ENCODE measurements at regions not wholly inside any gene's neighbourhood (a gene's known extent, or its start where the extent isn't known, plus 50 kb on each side); places are given as distances from the start of the nearest gene placed in this dataset.
"Not testable (repeated sequence)": the region's sequence is repeated elsewhere in the genome, so short reads cannot be mapped to it uniquely, and the experiment has no call there.

DNA sequence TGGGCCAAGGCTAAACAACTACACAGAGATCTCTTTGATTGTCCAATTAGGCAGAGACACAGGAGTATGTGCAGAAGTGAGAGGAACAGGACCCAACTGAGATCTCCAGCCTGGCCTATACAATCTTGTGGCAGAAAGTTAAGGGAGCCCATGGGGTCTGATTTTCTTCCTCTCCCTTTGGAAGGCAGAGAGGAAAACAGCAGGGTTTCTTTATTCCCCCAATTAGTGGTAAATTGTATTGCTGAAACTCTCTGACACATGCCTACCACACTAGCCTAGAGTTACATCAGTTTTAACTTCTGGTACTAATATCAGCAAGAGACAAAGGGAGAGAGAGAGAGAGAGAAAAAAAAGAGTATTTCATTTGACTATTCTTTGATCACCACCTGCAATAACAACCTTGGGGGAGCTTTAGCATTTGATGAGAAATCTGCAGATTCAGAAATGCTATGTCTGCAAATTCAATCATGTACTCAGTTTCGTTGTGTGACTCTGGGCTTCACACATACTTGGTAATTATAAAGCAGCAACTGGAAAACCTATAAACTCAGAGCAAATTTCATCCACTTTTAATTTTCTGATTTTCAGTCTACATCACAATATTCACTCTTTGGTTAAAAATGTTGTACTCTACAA, 260.3 kb upstream of the SPTLC3 start:
- Mint-ChIP-seq H3K36me3 (ENCODE audit: insufficient read depth, unreplicated experiment) (no peaks in the 10 kb centered on the region), H3K9me3 (ENCODE audit: unreplicated experiment) (peaks cover 5% of the 10 kb centered on the region), H3K27ac (ENCODE audit: low read depth, unreplicated experiment) (no peak overlapping the region), H3K4me1 (ENCODE audit: insufficient read depth, unreplicated experiment) (no peaks in the 10 kb centered on the region), H3K4me3 (ENCODE audit: unreplicated experiment) (no peak overlapping the region), H3K27me3 (ENCODE audit: insufficient read depth, unreplicated experiment) (peaks cover 17% of the 10 kb centered on the region)
- TF ChIP-seq, protein P1, sequence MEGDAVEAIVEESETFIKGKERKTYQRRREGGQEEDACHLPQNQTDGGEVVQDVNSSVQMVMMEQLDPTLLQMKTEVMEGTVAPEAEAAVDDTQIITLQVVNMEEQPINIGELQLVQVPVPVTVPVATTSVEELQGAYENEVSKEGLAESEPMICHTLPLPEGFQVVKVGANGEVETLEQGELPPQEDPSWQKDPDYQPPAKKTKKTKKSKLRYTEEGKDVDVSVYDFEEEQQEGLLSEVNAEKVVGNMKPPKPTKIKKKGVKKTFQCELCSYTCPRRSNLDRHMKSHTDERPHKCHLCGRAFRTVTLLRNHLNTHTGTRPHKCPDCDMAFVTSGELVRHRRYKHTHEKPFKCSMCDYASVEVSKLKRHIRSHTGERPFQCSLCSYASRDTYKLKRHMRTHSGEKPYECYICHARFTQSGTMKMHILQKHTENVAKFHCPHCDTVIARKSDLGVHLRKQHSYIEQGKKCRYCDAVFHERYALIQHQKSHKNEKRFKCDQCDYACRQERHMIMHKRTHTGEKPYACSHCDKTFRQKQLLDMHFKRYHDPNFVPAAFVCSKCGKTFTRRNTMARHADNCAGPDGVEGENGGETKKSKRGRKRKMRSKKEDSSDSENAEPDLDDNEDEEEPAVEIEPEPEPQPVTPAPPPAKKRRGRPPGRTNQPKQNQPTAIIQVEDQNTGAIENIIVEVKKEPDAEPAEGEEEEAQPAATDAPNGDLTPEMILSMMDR (IDR thresholded peaks at IDR 0.05; ENCODE audit: unreplicated experiment) = no peak
- ChIA-PET POLR2A (no interaction called here), CTCF (no interaction called here)
- no peak for DNase-seq (ENCODE audit: unreplicated experiment)
- intact Hi-C loops (cut with micrococcal nuclease) = no loop called here
- no TSS peak for BruUV-seq (replicated peaks)

DNA sequence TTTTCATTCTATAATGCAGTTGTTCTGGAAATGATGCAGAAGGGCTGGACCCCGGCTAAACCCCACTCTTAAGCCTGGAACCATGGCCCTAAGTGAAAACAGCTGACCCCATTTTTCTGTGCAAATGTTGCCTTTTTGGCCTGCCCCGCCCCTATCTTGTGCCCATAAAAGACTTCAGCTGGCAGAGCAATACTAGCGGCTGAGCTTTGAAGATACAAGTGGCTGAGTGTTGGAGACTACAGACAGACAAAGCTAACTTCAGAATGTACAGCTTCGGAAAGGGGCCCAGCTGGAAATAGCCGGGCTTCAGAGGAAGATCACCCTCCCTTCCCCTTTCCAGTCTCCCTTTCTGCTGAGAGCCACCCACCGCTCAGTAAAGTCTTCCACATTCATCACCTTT, 258.6 kb upstream of the SPTLC3 start:
- CTCF ChIA-PET = no interaction called here
- Mint-ChIP-seq H3K27ac (ENCODE audit: low read depth, unreplicated experiment) (no peak overlapping the region), H3K36me3 (ENCODE audit: insufficient read depth, unreplicated experiment) (no peaks in the 10 kb centered on the region), H3K9me3 (ENCODE audit: unreplicated experiment) (peaks cover 7% of the 10 kb centered on the region), H3K4me3 (ENCODE audit: unreplicated experiment) (no peak overlapping the region), H3K27me3 (ENCODE audit: insufficient read depth, unreplicated experiment) (peaks cover 17% of the 10 kb centered on the region), H3K4me1 (ENCODE audit: insufficient read depth, unreplicated experiment) (peaks cover 5% of the 10 kb centered on the region)
- no TSS peak for BruUV-seq (replicated peaks)
- TF ChIP-seq, protein P1 (IDR thresholded peaks at IDR 0.05; ENCODE audit: unreplicated experiment) = no peak
- no peak for DNase-seq (ENCODE audit: unreplicated experiment)
- intact Hi-C loops (cut with micrococcal nuclease) = no loop called here
- POLR2A ChIA-PET = no interaction called here

DNA sequence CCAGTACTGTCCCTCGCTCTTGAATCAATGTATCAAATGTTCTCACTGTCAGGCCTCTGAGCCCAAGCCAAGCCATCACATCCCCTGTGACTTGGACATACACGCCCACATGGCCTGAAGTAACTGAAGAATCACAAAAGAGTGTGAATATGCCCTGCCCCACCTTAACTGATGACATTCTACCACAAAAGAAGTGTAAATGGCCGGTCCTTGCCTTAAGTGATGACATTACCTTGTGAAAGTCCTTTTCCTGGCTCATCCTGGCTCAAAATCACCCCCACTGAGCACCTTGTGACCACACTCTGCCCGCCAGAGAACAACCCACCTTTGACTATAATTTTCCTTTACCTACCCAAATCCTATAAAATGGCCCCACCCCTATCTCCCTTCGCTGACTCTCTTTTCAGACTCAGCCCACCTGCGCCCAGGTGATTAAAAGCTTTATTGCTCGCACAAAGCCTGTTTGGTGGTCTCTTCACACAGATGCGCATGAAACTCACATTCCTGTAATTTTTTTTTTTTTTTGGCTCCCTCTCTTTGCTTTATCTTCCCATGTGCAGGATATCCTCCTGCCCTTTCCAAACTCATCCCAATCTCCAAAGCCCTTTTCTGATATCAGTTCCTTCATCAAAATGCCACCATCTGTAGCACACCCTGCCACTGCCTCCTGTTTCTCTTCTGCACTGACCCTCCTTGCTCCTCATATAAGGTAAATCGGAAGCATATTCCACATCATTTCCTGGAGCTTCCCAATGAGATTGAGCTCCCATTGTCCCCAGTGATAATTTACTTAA, 255.7 kb upstream of the SPTLC3 start:
- H3K36me3 Mint-ChIP-seq (ENCODE audit: insufficient read depth, unreplicated experiment); POLR2A ChIA-PET; intact Hi-C loops (cut with micrococcal nuclease); H3K9me3 Mint-ChIP-seq (ENCODE audit: unreplicated experiment); H3K27ac Mint-ChIP-seq (ENCODE audit: low read depth, unreplicated experiment); H3K4me1 Mint-ChIP-seq (ENCODE audit: insufficient read depth, unreplicated experiment); BruUV-seq (replicated peaks); DNase-seq (ENCODE audit: unreplicated experiment); H3K4me3 Mint-ChIP-seq (ENCODE audit: unreplicated experiment): not testable (repeated sequence)
- CTCF ChIA-PET = interaction anchor here (0.6 kb wide), 1 partner anchor 57 kb away, joined by 4 read pairs; no protein-coding TSS in a partner anchor
- peaks cover 11% of the 10 kb centered on the region for H3K27me3 Mint-ChIP-seq (ENCODE audit: insufficient read depth, unreplicated experiment)

DNA sequence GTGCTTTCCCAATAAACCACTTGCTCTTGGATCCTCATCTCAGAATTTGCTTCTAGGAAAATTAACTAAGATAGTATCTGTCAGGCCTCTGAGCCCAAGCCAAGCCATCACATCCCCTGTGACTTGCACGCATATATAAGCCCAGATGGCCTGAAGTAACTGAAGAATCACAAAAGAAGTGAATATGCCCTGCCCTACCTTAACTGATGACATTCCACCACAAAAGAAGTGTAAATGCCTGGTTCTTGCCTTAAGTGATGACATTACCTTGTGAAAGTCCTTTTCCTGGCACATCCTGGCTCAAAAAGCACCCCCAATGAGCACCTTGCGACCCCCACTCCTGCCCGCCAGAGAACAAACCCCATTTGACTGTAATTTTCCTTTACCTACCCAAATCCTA, 255.0 kb upstream of the SPTLC3 start:
- CTCF ChIA-PET; POLR2A ChIA-PET; intact Hi-C loops (cut with micrococcal nuclease); H3K27me3 Mint-ChIP-seq (ENCODE audit: insufficient read depth, unreplicated experiment); H3K9me3 Mint-ChIP-seq (ENCODE audit: unreplicated experiment); H3K27ac Mint-ChIP-seq (ENCODE audit: low read depth, unreplicated experiment); H3K36me3 Mint-ChIP-seq (ENCODE audit: insufficient read depth, unreplicated experiment); H3K4me3 Mint-ChIP-seq (ENCODE audit: unreplicated experiment); DNase-seq (ENCODE audit: unreplicated experiment); H3K4me1 Mint-ChIP-seq (ENCODE audit: insufficient read depth, unreplicated experiment); BruUV-seq (replicated peaks): not testable (repeated sequence)

DNA sequence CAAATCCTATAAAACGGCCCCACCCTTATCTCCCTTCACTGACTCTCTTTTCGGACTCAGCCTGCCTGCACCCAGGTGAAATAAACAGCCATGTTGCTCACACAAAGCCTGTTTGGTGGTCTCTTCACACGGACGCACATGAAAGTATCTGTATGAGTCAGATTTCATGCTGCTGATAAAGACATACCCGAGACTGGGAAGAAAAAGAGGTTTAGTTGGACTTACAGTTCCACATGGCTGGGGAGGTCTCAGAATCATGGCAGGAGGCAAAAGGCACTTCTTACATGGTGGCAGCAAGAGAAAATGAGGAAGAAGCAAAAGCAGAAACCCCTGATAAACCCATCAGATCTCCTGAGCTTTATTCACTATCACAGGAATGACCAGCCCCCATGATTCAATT, 249.3 kb upstream of the SPTLC3 start:
- not testable (repeated sequence) for H3K27ac Mint-ChIP-seq (ENCODE audit: low read depth, unreplicated experiment); H3K4me3 Mint-ChIP-seq (ENCODE audit: unreplicated experiment)
- peaks cover 11% of the 10 kb centered on the region for H3K27me3 Mint-ChIP-seq (ENCODE audit: insufficient read depth, unreplicated experiment)

More for the DNA sequence above, 249.3 kb upstream of the SPTLC3 start:
- DNase-seq (ENCODE audit: unreplicated experiment); CTCF ChIA-PET; H3K9me3 Mint-ChIP-seq (ENCODE audit: unreplicated experiment); intact Hi-C loops (cut with micrococcal nuclease); POLR2A ChIA-PET; H3K36me3 Mint-ChIP-seq (ENCODE audit: insufficient read depth, unreplicated experiment); BruUV-seq (replicated peaks): not testable (repeated sequence)
- peaks cover 14% of the 10 kb centered on the region for H3K4me1 Mint-ChIP-seq (ENCODE audit: insufficient read depth, unreplicated experiment)

All from MCF 10A (cell line).